ENCODE measurements at regions not wholly inside any gene's neighbourhood (a gene's known extent, or its start where the extent isn't known, plus 50 kb on each side); places are given as distances from the start of the nearest gene placed in this dataset.

DNA sequence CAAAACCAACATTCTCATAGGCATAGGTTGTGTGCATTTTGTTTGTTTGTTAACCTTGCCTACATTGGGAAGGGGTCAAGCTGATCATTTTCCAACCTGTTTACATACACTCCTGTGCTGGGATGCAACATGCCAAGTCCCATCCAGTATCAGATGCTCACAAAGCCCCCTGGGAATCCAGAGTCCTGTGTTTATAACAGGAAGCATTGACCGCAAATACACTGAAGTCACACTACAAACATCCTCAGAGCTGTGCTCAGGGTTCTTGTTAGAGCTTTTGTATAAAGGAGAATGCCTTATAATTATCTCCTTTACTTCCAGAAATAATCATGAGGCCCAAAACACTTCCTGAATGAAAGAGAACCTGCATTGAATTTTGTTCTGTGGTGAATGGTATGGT, 488.7 kb upstream of the TCF4 start:
- TF ChIP-seq TCF7L2 (IDR thresholded peaks at IDR 0.05; ENCODE audit: low read depth, low read length) = no peak
- TF ChIP-seq, protein P1, sequence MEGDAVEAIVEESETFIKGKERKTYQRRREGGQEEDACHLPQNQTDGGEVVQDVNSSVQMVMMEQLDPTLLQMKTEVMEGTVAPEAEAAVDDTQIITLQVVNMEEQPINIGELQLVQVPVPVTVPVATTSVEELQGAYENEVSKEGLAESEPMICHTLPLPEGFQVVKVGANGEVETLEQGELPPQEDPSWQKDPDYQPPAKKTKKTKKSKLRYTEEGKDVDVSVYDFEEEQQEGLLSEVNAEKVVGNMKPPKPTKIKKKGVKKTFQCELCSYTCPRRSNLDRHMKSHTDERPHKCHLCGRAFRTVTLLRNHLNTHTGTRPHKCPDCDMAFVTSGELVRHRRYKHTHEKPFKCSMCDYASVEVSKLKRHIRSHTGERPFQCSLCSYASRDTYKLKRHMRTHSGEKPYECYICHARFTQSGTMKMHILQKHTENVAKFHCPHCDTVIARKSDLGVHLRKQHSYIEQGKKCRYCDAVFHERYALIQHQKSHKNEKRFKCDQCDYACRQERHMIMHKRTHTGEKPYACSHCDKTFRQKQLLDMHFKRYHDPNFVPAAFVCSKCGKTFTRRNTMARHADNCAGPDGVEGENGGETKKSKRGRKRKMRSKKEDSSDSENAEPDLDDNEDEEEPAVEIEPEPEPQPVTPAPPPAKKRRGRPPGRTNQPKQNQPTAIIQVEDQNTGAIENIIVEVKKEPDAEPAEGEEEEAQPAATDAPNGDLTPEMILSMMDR (IDR thresholded peaks at IDR 0.05) = no peak
- no peak for TF ChIP-seq POLR2AphosphoS5 (IDR thresholded peaks at IDR 0.05; ENCODE audit: low read depth, low read length)
- no peak for TF ChIP-seq SIN3A (IDR thresholded peaks at IDR 0.05; ENCODE audit: borderline replicate concordance, insufficient read depth, low read depth, low read length)
- no peak for TF ChIP-seq REST (IDR thresholded peaks at IDR 0.05; ENCODE audit: insufficient read depth in 1 of 2, low read depth in 2 of 2, low read length in 1 of 2)
- BruUV-seq (replicated peaks) = no TSS peak
- Histone ChIP-seq H3K4me3 (ENCODE audit: low read depth in 2 of 2, low read length in 2 of 2) (no peak overlapping the region), H3K9me3 (ENCODE audit: control insufficient read depth, insufficient read depth, low read depth, low read length) (no peaks in the 10 kb centered on the region), H3K36me3 (ENCODE audit: control insufficient read depth, insufficient read depth, low read length) (no peaks in the 10 kb centered on the region), H3K27me3 (ENCODE audit: control insufficient read depth, insufficient read depth, low read length) (no peaks in the 10 kb centered on the region), H3K4me1 (ENCODE audit: control insufficient read depth, insufficient read depth, low read length) (no peaks in the 10 kb centered on the region), H3K27ac (ENCODE audit: low read length) (no peak overlapping the region)
- ATAC-seq = no peak
- intact Hi-C loops (cut with micrococcal nuclease; ENCODE audit: unreplicated experiment) (no loop called here), in situ Hi-C loops (cut with HindIII; ENCODE audit: low pct_unique_long_range_greater_than_20kb, low sequenced_read_pairs) (no loop called here)
- CTCF ChIA-PET = no interaction called here
- POLR2A ChIA-PET = no interaction called here
- no peak for DNase-seq (ENCODE audit: low read depth, low spot score)

DNA sequence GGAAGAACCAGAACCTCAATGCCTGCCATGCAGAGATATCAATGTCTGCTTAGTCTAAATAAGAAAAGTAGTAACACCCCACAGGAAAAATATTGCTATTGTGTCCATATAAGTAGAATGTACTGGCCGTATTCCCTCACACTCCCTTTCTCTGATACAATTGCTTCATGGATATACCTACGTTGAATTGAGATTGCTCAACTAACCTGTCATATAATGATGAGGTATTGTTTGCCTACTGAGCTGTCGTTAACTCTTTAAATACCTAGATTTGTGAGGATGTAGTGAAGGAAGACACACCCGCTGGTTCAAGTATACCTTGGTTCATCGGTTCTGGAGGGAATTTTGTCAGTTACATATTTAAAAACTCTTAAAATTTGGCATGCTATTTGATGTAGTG, 480.7 kb upstream of the TCF4 start:
- no peak overlapping the region for H3K27ac ChIP-seq (ENCODE audit: low read length)
- no peaks in the 10 kb centered on the region for H3K27me3 ChIP-seq (ENCODE audit: control insufficient read depth, insufficient read depth, low read length)
- BruUV-seq (replicated peaks) = no TSS peak
- intact Hi-C loops (cut with micrococcal nuclease; ENCODE audit: unreplicated experiment) (no loop called here), in situ Hi-C loops (cut with HindIII; ENCODE audit: low pct_unique_long_range_greater_than_20kb, low sequenced_read_pairs) (no loop called here)
- H3K36me3 ChIP-seq (ENCODE audit: control insufficient read depth, insufficient read depth, low read length) = no peaks in the 10 kb centered on the region
- ATAC-seq = no peak
- no peak for TF ChIP-seq TCF7L2 (IDR thresholded peaks at IDR 0.05; ENCODE audit: low read depth, low read length)
- TF ChIP-seq, protein P1 (IDR thresholded peaks at IDR 0.05) = no peak
- no peaks in the 10 kb centered on the region for H3K9me3 ChIP-seq (ENCODE audit: control insufficient read depth, insufficient read depth, low read depth, low read length)
- POLR2A ChIA-PET = no interaction called here
- H3K4me1 ChIP-seq (ENCODE audit: control insufficient read depth, insufficient read depth, low read length) = no peaks in the 10 kb centered on the region
- no peak for DNase-seq (ENCODE audit: low read depth, low spot score)
- H3K4me3 ChIP-seq (ENCODE audit: low read depth in 2 of 2, low read length in 2 of 2) = no peak overlapping the region
- CTCF ChIA-PET = no interaction called here

All from Panc1 (cell line).